ENCODE measurements at regions not wholly inside any gene's neighbourhood (a gene's known extent, or its start where the extent isn't known, plus 50 kb on each side); places are given as distances from the start of the nearest gene placed in this dataset.

DNA sequence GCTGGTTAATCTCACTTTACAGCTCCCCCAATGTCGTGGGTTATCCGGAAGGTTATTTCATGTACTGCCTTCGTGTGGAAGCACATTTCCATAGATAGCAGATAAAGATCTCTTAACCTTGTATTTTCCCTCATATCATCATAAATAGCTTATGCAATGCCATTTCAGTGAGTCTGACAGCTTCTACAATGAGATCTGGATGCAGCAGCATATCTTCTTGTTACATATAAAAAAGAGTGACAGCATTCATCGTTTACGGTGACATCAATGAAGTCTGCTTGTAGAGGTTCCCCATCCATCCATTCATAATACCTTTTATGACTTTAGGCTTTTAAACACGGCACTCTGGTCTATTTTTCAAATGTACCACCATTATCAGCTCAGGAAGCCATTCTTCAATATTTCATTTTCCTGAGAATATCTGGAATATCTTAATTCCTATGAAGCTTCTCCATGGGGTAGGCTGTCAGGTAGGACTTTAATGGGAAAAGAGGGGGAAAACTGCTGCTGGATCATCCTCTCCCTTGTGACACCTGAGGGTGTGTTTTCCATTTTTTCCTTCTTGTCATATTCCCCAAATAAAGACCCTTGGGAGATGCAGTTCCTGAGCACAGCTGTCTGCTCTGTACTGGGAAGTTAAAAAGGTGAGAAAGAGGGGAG is 51.9 kb upstream of the CTBP2 start:
- no peak for TF ChIP-seq BHLHE40 (IDR thresholded peaks at IDR 0.05; ENCODE audit: borderline replicate concordance)
- TF ChIP-seq FOXM1 (IDR thresholded peaks at IDR 0.05; ENCODE audit: borderline replicate concordance) = no peak
